IMR-90 (cell line): ENCODE measurements at regions not wholly inside any gene's neighbourhood (a gene's known extent, or its start where the extent isn't known, plus 50 kb on each side); places are given as distances from the start of the nearest gene placed in this dataset.

Experiments used
- ATAC-seq: fragments of 200-7000 bp; cut with Tn5 transposase; 2 replicates; pipeline ENCODE4 v1.9.1; 2020; ENCODE audit warnings: low read depth, mild to moderate bottlenecking, moderate library complexity
- BruUV-seq: library from RNA; stranded (reverse); fragments of 400-500 nt; replicated peaks from 2 replicates; lab custom pipeline; 2021; lab: Mats Ljungman, UMichigan
- CTCF ChIA-PET: fragments of 300-600 bp; formaldehyde crosslinking; extraction: SDS; loops from one replicate; lab custom pipeline; 2021; ENCODE audit warnings: antibody characterized with exemption; lab: Yijun Ruan, JAX
- POLR2A ChIA-PET: fragments of 300-600 bp; sonication (Branson Sonifier 250); formaldehyde crosslinking; loops from one replicate; lab custom pipeline; 2022; ENCODE audit warnings: antibody characterized with exemption; ENCODE audit not compliant: unreplicated experiment; lab: Charles Lee
- DNase-seq: peaks from one replicate; pipeline ENCODE4 v3.0.0; 2013
- H2AFZ ChIP-seq: replicated peaks from 2 replicates; pipeline ENCODE3; 2013; ENCODE audit warnings: low read length, mild to moderate bottlenecking; ENCODE audit not compliant: poor library complexity
- H2AK5ac ChIP-seq: 2 replicates; pipeline ENCODE4 v1.6.1; 2013; ENCODE audit warnings: low read depth, low read length, inconsistent platforms
- H2AK9ac ChIP-seq: replicated peaks from 2 replicates; pipeline ENCODE3; 2013; ENCODE audit warnings: mild to moderate bottlenecking, low read depth, low read length, moderate library complexity; ENCODE audit not compliant: poor library complexity
- H2BK120ac ChIP-seq: 2 replicates; pipeline ENCODE4 v1.6.1; 2013; ENCODE audit warnings: low read depth, low read length, inconsistent platforms
- H2BK15ac ChIP-seq: 3 replicates; pipeline ENCODE4 v1.6.1; 2013; ENCODE audit warnings: low read depth, low read length, inconsistent platforms
- H2BK20ac ChIP-seq: 2 replicates; pipeline ENCODE4 v1.6.1; 2013; ENCODE audit warnings: low read depth, mild to moderate bottlenecking, inconsistent platforms, low read length, moderate library complexity
- H2BK5ac ChIP-seq: 2 replicates; pipeline ENCODE4 v1.6.1; 2013; ENCODE audit warnings: mild to moderate bottlenecking, low read depth, low read length, inconsistent platforms; ENCODE audit not compliant: poor library complexity, severe bottlenecking
- H3K14ac ChIP-seq: replicated peaks from 2 replicates; pipeline ENCODE4 v1.6.1; 2013; ENCODE audit warnings: low read depth, low read length, inconsistent platforms
- H3K18ac ChIP-seq: 2 replicates; pipeline ENCODE4 v1.6.1; 2013; ENCODE audit warnings: low read depth, low read length, control low read depth
- H3K23ac ChIP-seq: 2 replicates; pipeline ENCODE4 v1.6.1; 2013; ENCODE audit warnings: low read depth, low read length, inconsistent platforms
- H3K27ac ChIP-seq: 2 replicates; pipeline ENCODE4 v1.5.1; 2013; ENCODE audit warnings: mild to moderate bottlenecking, control low read depth, low read length; ENCODE audit not compliant: insufficient read depth
- H3K27me3 ChIP-seq: 2 replicates; pipeline ENCODE4 v1.6.1; 2013; ENCODE audit warnings: low read length; ENCODE audit not compliant: control insufficient read depth, insufficient read depth
- H3K36me3 ChIP-seq: 2 replicates; pipeline ENCODE4 v1.6.1; 2013; ENCODE audit warnings: low read length, mixed read lengths; ENCODE audit not compliant: control insufficient read depth, insufficient read depth
- H3K4ac ChIP-seq: 2 replicates; pipeline ENCODE4 v1.6.1; 2013; ENCODE audit warnings: low read depth, low read length, inconsistent platforms
- H3K4me1 ChIP-seq: 2 replicates; pipeline ENCODE4 v1.6.1; 2013; ENCODE audit warnings: low read length, mixed read lengths; ENCODE audit not compliant: control insufficient read depth, insufficient read depth
- H3K4me2 ChIP-seq: 2 replicates; pipeline ENCODE4 v1.6.1; 2013; ENCODE audit warnings: low read depth, mild to moderate bottlenecking, control low read depth, low read length, moderate library complexity
- H3K4me3 ChIP-seq: 2 replicates; pipeline ENCODE4 v1.5.1; 2013; ENCODE audit warnings: low read depth, mild to moderate bottlenecking, control low read depth, low read length, moderate library complexity; ENCODE audit not compliant: insufficient read depth
- H3K56ac ChIP-seq: 2 replicates; pipeline ENCODE4 v1.6.1; 2013; ENCODE audit warnings: low read length, inconsistent platforms; ENCODE audit not compliant: insufficient read depth; ENCODE audit errors: extremely low read depth
- H3K79me1 ChIP-seq, 2 experiments: 2 replicates each; pipeline ENCODE4 v1.6.1; 2013; ENCODE audit warnings: low read length in 2 of 2, inconsistent platforms in 1 of 2, low read depth in 1 of 2
- H3K9ac ChIP-seq: 2 replicates; pipeline ENCODE4 v1.6.1; 2013; ENCODE audit warnings: low read depth, low read length, control low read depth
- H3K9me1 ChIP-seq: 2 replicates; pipeline ENCODE4 v1.6.1; 2013; ENCODE audit warnings: low read length, inconsistent platforms; ENCODE audit not compliant: insufficient read depth
- H3K9me3 ChIP-seq: 2 replicates; pipeline ENCODE4 v1.6.1; 2013; ENCODE audit warnings: low read length; ENCODE audit not compliant: control insufficient read depth, insufficient read depth
- H4K20me1 ChIP-seq: 2 replicates; pipeline ENCODE4 v1.6.1; 2013; ENCODE audit warnings: low read length, inconsistent platforms; ENCODE audit not compliant: insufficient read depth
- H4K5ac ChIP-seq: 2 replicates; pipeline ENCODE4 v1.6.1; 2013; ENCODE audit warnings: mild to moderate bottlenecking, low read depth, low read length, control low read depth
- H4K8ac ChIP-seq, 2 experiments: 2 replicates each; pipeline ENCODE4 v1.6.1; 2013; ENCODE audit warnings: low read depth in 2 of 2, low read length in 2 of 2, control low read depth in 1 of 2, inconsistent platforms in 1 of 2
- H4K91ac ChIP-seq: 2 replicates; pipeline ENCODE4 v1.6.1; 2013; ENCODE audit warnings: low read depth, low read length, inconsistent platforms; ENCODE audit not compliant: insufficient read depth
- BHLHE40 ChIP-seq: fragments of 150-350 bp; IDR thresholded peaks from 2 replicates; pipeline ENCODE4 v1.6.1; 2016; ENCODE audit warnings: mild to moderate bottlenecking, low read depth, low read length
- CEBPB ChIP-seq: IDR thresholded peaks from 2 replicates; pipeline ENCODE4 v1.6.1; 2012; ENCODE audit warnings: low read depth, low read length, improper control_type of control experiment
- CHD1 ChIP-seq: IDR thresholded peaks from 2 replicates; pipeline ENCODE4 v1.6.1; 2012; ENCODE audit warnings: low read depth, low read length, improper control_type of control experiment
- FOS ChIP-seq: fragments of 150-350 bp; IDR thresholded peaks from 2 replicates; pipeline ENCODE4 v1.6.1; 2016; ENCODE audit warnings: low read depth, low read length
- MAZ ChIP-seq: IDR thresholded peaks from 2 replicates; pipeline ENCODE4 v1.6.1; 2012; ENCODE audit warnings: low read depth, mild to moderate bottlenecking, low read length, improper control_type of control experiment, moderate library complexity, borderline replicate concordance
- NFE2L2 ChIP-seq: fragments of 150-350 bp; IDR thresholded peaks from 2 replicates; pipeline ENCODE4 v1.6.1; 2016; ENCODE audit warnings: low read depth, mild to moderate bottlenecking, low read length
- POLR2A ChIP-seq: IDR thresholded peaks from 2 replicates; pipeline ENCODE4 v1.6.1; 2012; ENCODE audit warnings: mild to moderate bottlenecking, low read depth, low read length
- RAD21 ChIP-seq: IDR thresholded peaks from 2 replicates; pipeline ENCODE4 v1.6.1; 2012; ENCODE audit warnings: low read length, improper control_type of control experiment
- RFX5 ChIP-seq: IDR thresholded peaks from 2 replicates; pipeline ENCODE4 v1.8.0; 2012; ENCODE audit warnings: low read depth, mild to moderate bottlenecking, low read length, moderate library complexity
- SMC3 ChIP-seq: fragments of 150-350 bp; IDR thresholded peaks from 2 replicates; pipeline ENCODE4 v1.6.1; 2016; ENCODE audit warnings: low read depth, mild to moderate bottlenecking, antibody characterized with exemption, low read length, moderate library complexity
- WGBS, 2 experiments: methylation state at CpG; one replicate each; pipeline versions ENCODE4 v1.1.5 to v1.1.7; 2013; ENCODE audit warnings: missing lambda C conversion rate in 2 of 2; ENCODE audit not compliant: insufficient read length in 1 of 2; ENCODE audit errors: extremely low coverage in 2 of 2; 5-methylcytosine and 5-hydroxymethylcytosine counted together
- dilution Hi-C: fragments of 300-500 bp; cut with HindIII; formaldehyde crosslinking; loops from one replicate; pipeline ENCODE4 v1.14.3; 2018; ENCODE audit warnings: low sequenced_read_pairs; ENCODE audit not compliant: unreplicated experiment
- in situ Hi-C: fragments of 300-500 bp; cut with MboI; formaldehyde crosslinking; loops from 3 replicates; pipeline ENCODE4 v1.14.3; 2019; ENCODE audit warnings: low sequenced_read_pairs, inconsistent platforms, mixed read lengths
- intact Hi-C: fragments of 100-400 bp; cut with micrococcal nuclease; formaldehyde crosslinking; loops from 2 replicates; pipeline ENCODE4 v1.10.0; 2022
- TF ChIP-seq, protein P1 (sequence below): fragments of 150-350 bp; IDR thresholded peaks from 2 replicates; pipeline ENCODE4 v1.6.1; 2017; ENCODE audit warnings: mild to moderate bottlenecking, antibody characterized with exemption, low read length, low read depth
- TF ChIP-seq, protein P2 (sequence below): fragments of 150-350 bp; IDR thresholded peaks from 2 replicates; pipeline ENCODE4 v1.6.1; 2016; ENCODE audit warnings: low read depth, mild to moderate bottlenecking, low read length, moderate library complexity, borderline replicate concordance

DNA sequence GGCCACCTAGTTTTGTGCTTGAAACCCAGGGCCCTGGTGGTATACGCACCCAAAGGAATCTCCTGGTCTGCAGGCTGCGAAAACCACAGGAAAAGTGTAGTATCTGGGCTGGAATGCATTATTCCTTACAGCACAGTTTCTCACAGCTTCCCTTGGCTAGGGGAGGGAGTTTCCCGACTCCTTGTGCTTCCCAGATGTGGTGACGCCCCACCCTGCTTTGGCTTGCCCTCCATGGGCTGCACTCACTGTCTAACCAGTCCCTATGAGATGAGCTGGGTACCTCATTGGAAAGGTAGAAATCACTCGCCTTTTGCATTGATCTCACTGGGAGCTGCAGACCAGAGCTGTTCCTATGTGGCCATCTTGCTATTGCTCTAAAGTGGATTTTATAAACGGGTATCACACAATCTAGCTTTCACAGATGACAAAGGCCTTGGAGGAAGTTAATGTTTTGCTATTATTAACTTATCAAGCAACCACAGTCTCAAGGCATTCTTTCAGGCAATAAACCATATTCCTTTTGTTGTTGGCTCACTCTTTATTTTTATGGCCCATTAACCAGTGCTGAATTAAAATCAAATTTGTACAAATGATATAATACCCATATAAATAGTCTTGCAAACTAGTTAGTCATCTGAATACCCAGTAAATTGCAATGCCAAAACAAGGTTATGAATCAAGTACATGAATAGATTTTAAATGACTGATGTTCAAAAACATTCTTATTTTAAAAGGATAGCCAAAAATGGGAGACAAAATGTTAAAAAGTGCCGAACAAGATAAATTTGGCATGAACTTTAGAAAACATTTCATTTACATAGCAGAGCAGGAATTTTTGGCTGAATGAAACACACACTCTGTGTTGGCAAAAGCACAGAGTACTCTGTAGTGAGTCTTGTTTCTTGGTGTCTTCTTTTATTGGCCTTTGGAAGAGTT lies 475.4 kb upstream of the ARGLU1 start:
- H3K23ac ChIP-seq, result no peak overlapping the region
- H3K27me3 ChIP-seq, result no peaks in the 10 kb centered on the region
- H3K18ac ChIP-seq, result no peak overlapping the region
- H3K36me3 ChIP-seq, result no peaks in the 10 kb centered on the region
- H3K4ac ChIP-seq, result no peak overlapping the region
- POLR2A ChIA-PET, result no interaction called here
- H3K4me3 ChIP-seq, result no peak overlapping the region
- TF ChIP-seq RFX5 (no peak), RAD21 (no peak), CEBPB (no peak), CHD1 (no peak), POLR2A (no peak), BHLHE40 (no peak), SMC3 (no peak), NFE2L2 (no peak), MAZ (no peak), FOS (no peak)
- TF ChIP-seq, protein P1, sequence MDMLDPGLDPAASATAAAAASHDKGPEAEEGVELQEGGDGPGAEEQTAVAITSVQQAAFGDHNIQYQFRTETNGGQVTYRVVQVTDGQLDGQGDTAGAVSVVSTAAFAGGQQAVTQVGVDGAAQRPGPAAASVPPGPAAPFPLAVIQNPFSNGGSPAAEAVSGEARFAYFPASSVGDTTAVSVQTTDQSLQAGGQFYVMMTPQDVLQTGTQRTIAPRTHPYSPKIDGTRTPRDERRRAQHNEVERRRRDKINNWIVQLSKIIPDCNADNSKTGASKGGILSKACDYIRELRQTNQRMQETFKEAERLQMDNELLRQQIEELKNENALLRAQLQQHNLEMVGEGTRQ, result no peak
- TF ChIP-seq, protein P2, sequence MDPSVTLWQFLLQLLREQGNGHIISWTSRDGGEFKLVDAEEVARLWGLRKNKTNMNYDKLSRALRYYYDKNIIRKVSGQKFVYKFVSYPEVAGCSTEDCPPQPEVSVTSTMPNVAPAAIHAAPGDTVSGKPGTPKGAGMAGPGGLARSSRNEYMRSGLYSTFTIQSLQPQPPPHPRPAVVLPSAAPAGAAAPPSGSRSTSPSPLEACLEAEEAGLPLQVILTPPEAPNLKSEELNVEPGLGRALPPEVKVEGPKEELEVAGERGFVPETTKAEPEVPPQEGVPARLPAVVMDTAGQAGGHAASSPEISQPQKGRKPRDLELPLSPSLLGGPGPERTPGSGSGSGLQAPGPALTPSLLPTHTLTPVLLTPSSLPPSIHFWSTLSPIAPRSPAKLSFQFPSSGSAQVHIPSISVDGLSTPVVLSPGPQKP, result no peak
- in situ Hi-C loops (no loop called here), dilution Hi-C loops (no loop called here), intact Hi-C loops (no loop called here)
- DNase-seq (peak; percentile 34), ATAC-seq (no peak)
- H3K4me1 ChIP-seq, result 0 out of 2 replicates have a peak, but pooled peaks cover 2% of the 10 kb centered on the region
- no peaks in the 10 kb centered on the region for H3K79me1 ChIP-seq
- no peaks in the 10 kb centered on the region for H3K9me1 ChIP-seq
- H3K14ac ChIP-seq, result no peak overlapping the region
- H3K56ac ChIP-seq, result no peak overlapping the region
- H2AK9ac ChIP-seq, result no peak overlapping the region
- no peak overlapping the region; the same call in 1 of the 2 replicates for H4K5ac ChIP-seq
- no peak overlapping the region for H2BK5ac ChIP-seq
- no peak overlapping the region for H2BK15ac ChIP-seq
- no peak overlapping the region for H3K4me2 ChIP-seq
- CTCF ChIA-PET, result interaction anchor here (0.6 kb wide), 1 partner anchor 144 kb away, joined by 3 read pairs; no protein-coding TSS in a partner anchor
- no peak overlapping the region for H2AFZ ChIP-seq
- no peaks in the 10 kb centered on the region for H3K9me3 ChIP-seq
- H4K20me1 ChIP-seq, result no peaks in the 10 kb centered on the region
- no peak overlapping the region for H4K91ac ChIP-seq
- no CpG with 5 or more reads among the region's 7 CpGs for WGBS, 2 experiments
- no TSS peak for BruUV-seq
- no peak overlapping the region for H2BK120ac ChIP-seq
- no peak overlapping the region for H3K9ac ChIP-seq
- no peak overlapping the region for H3K27ac ChIP-seq
- H2BK20ac ChIP-seq, result no peak overlapping the region
- H2AK5ac ChIP-seq, result no peak overlapping the region
- no peak overlapping the region for H4K8ac ChIP-seq
